Prostate gland (tissue), 2 donors: ENCODE measurements at regions not wholly inside any gene's neighbourhood (a gene's known extent, or its start where the extent isn't known, plus 50 kb on each side); places are given as distances from the start of the nearest gene placed in this dataset.

ENCODE experiments used
- CTCF ChIP-seq, 4 experiments: fragments of 200-600 bp in 2 of 4; fragments of 450-650 bp in 2 of 4; sonication (generic) in 2 of 4; IDR thresholded peaks; 1 replicate in 3 of 4; 2 replicates in 1 of 4; pipeline ENCODE4 v1.5.1; 2016 to 2019; ENCODE audit warnings: antibody characterized with exemption in 4 of 4, mild to moderate bottlenecking in 2 of 4, moderate library complexity in 2 of 4
- POLR2A ChIP-seq: fragments of 450-650 bp; IDR thresholded peaks from one replicate; pipeline ENCODE4 v1.6.1; 2016; ENCODE audit warnings: antibody characterized with exemption, mild to moderate bottlenecking
- POLR2AphosphoS5 ChIP-seq: sonication (generic); formaldehyde crosslinking; IDR thresholded peaks from one replicate; pipeline ENCODE4 v1.6.1; 2017; ENCODE audit warnings: antibody characterized with exemption

- TF ChIP-seq CTCF (IDR thresholded peaks at IDR 0.05) (no peak), POLR2A (no peak), POLR2AphosphoS5 (no peak)
Measured at GRCh38 chr5:88480245-88480644, 211.6 kb upstream of the TMEM161B start.
